ENCODE measurements at regions not wholly inside any gene's neighbourhood (a gene's known extent, or its start where the extent isn't known, plus 50 kb on each side); places are given as distances from the start of the nearest gene placed in this dataset.

DNA sequence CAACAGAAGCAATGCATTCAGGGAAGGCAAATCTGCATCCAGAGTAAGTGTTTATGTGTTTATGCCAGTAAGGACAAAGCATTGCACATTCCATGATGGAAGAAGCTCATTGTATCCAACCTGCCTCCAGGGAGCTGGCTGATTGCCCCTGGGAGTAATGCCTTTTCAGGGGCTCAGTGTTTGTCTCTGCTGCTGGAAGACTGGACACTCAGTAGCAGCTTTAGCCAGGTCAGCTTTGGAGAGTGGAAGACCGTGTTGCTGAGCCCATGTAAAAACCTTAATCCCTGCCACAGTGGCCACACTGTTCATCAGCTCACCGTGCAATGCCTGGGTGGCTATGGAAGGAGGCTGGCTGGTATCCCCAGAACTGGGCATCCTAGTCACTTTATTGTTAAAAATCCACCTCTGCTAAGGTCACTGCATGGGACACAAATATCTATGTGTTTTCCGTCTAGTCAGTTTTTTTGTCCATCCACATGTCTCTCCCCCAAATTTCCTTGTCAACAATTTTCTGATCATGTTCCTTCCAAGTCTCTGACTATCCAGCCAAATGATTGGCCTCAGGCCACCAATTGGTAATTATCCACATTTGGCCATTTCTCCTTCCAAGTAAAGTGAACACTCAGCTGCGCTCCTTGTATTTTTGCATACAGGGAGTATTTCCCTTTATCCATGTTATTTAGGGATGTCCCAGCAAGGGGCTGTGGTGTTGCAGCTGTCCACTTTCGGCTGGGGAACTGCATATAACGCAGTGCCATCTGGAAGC is 2044.5 kb upstream of the AGA start:
- TF ChIP-seq, protein P1, sequence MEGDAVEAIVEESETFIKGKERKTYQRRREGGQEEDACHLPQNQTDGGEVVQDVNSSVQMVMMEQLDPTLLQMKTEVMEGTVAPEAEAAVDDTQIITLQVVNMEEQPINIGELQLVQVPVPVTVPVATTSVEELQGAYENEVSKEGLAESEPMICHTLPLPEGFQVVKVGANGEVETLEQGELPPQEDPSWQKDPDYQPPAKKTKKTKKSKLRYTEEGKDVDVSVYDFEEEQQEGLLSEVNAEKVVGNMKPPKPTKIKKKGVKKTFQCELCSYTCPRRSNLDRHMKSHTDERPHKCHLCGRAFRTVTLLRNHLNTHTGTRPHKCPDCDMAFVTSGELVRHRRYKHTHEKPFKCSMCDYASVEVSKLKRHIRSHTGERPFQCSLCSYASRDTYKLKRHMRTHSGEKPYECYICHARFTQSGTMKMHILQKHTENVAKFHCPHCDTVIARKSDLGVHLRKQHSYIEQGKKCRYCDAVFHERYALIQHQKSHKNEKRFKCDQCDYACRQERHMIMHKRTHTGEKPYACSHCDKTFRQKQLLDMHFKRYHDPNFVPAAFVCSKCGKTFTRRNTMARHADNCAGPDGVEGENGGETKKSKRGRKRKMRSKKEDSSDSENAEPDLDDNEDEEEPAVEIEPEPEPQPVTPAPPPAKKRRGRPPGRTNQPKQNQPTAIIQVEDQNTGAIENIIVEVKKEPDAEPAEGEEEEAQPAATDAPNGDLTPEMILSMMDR (conservative IDR thresholded peaks at IDR 0.05; ENCODE audit: low read depth, low read length), result no peak
- TF ChIP-seq NFE2L2 (IDR thresholded peaks at IDR 0.05; ENCODE audit: low read depth, low read length), result no peak
- no peak for TF ChIP-seq ELK1 (IDR thresholded peaks at IDR 0.05; ENCODE audit: borderline replicate concordance, low read depth, low read length)
- TF ChIP-seq, protein P2, sequence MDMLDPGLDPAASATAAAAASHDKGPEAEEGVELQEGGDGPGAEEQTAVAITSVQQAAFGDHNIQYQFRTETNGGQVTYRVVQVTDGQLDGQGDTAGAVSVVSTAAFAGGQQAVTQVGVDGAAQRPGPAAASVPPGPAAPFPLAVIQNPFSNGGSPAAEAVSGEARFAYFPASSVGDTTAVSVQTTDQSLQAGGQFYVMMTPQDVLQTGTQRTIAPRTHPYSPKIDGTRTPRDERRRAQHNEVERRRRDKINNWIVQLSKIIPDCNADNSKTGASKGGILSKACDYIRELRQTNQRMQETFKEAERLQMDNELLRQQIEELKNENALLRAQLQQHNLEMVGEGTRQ (IDR thresholded peaks at IDR 0.05; ENCODE audit: low read depth, low read length), result no peak
- no peak for TF ChIP-seq POLR2A (IDR thresholded peaks at IDR 0.05; ENCODE audit: low read depth, low read length)
- TF ChIP-seq MAFK (IDR thresholded peaks at IDR 0.05; ENCODE audit: low read depth, low read length), result no peak
- no peak for TF ChIP-seq FOS (IDR thresholded peaks at IDR 0.05; ENCODE audit: low read depth, low read length)
- no peak for TF ChIP-seq SMC3 (IDR thresholded peaks at IDR 0.05; ENCODE audit: low read depth, low read length)
- no peak for TF ChIP-seq MAZ (IDR thresholded peaks at IDR 0.05; ENCODE audit: borderline replicate concordance, low read depth, low read length)

All from IMR-90 (cell line).